ENCODE measurements at regions not wholly inside any gene's neighbourhood (a gene's known extent, or its start where the extent isn't known, plus 50 kb on each side); places are given as distances from the start of the nearest gene placed in this dataset.

GRCh38 chr11:111019451-111019850, 226.1 kb upstream of the POU2AF2 start:
- TF ChIP-seq CTCF (IDR thresholded peaks at IDR 0.05; ENCODE audit: low read depth, low read length): no peak

GRCh38 chr11:111018566-111018965, 227.0 kb upstream of the POU2AF2 start:
- no peak for TF ChIP-seq CTCF (IDR thresholded peaks at IDR 0.05; ENCODE audit: low read depth, low read length)
- DNase-seq (ENCODE audit: extremely low read depth, low read depth): no peak

More at GRCh38 chr11:111019451-111019850, 226.1 kb upstream of the POU2AF2 start:
- no peak for DNase-seq (ENCODE audit: extremely low read depth, low read depth)

- TF ChIP-seq CTCF (IDR thresholded peaks at IDR 0.05; ENCODE audit: low read depth, low read length): no peak
- DNase-seq (ENCODE audit: extremely low read depth, low read depth): no peak
Observed at GRCh38 chr11:111012491-111012890, 233.0 kb upstream of the POU2AF2 start.

- no peak for DNase-seq (ENCODE audit: extremely low read depth, low read depth)
- no peak for TF ChIP-seq CTCF (IDR thresholded peaks at IDR 0.05; ENCODE audit: low read depth, low read length)
Observed at GRCh38 chr11:111011275-111011594, 234.3 kb upstream of the POU2AF2 start.

GRCh38 chr11:111010391-111011274, 234.9 kb upstream of the POU2AF2 start:
- no peak for TF ChIP-seq CTCF (IDR thresholded peaks at IDR 0.05; ENCODE audit: low read depth, low read length)
- no peak for DNase-seq (ENCODE audit: extremely low read depth, low read depth)

GRCh38 chr11:111006227-111006626, 239.3 kb upstream of the POU2AF2 start:
- no peak for DNase-seq (ENCODE audit: extremely low read depth, low read depth)
- TF ChIP-seq CTCF (IDR thresholded peaks at IDR 0.05; ENCODE audit: low read depth, low read length): no peak

GRCh38 chr11:111001986-111002611, 243.4 kb upstream of the POU2AF2 start:
- TF ChIP-seq CTCF (IDR thresholded peaks at IDR 0.05; ENCODE audit: low read depth, low read length): no peak
- DNase-seq (ENCODE audit: extremely low read depth, low read depth): peak; percentile 71
